Keratinocyte (primary cell): ENCODE measurements at regions not wholly inside any gene's neighbourhood (a gene's known extent, or its start where the extent isn't known, plus 50 kb on each side); places are given as distances from the start of the nearest gene placed in this dataset.

Experiments
- DNase-seq: peaks from one replicate; pipeline ENCODE4 v3.0.0-alpha.2; 2011; ENCODE audit warnings: low read depth, missing footprints, low spot score
- FAIRE-seq: peaks from 2 replicates; lab custom pipeline; 2011; peaks lifted over from hg19 to GRCh38; lab: Jason Lieb, UNC
- H2AFZ ChIP-seq: 2 replicates; pipeline ENCODE4 v1.6.0; 2012; ENCODE audit warnings: low read length, control low read depth, inconsistent platforms; ENCODE audit not compliant: control insufficient read depth
- H3K27ac ChIP-seq: 2 replicates; pipeline ENCODE4 v1.5.1; 2011; ENCODE audit warnings: low read length; ENCODE audit not compliant: control insufficient read depth, insufficient read depth
- H3K27me3 ChIP-seq: 3 replicates; pipeline ENCODE4 v1.6.0; 2011; ENCODE audit warnings: low read length; ENCODE audit not compliant: control insufficient read depth, insufficient read depth; ENCODE audit errors: extremely low read depth
- H3K36me3 ChIP-seq, 2 experiments: 2 replicates in 1 of 2; 3 replicates in 1 of 2; pipeline ENCODE4 v1.5.1; 2011; ENCODE audit warnings: low read length in 2 of 2, mild to moderate bottlenecking in 1 of 2; ENCODE audit not compliant: control insufficient read depth in 2 of 2, insufficient read depth in 2 of 2; ENCODE audit errors: extremely low read depth in 1 of 2
- H3K4me1 ChIP-seq: 3 replicates; pipeline ENCODE4 v1.5.1; 2011; ENCODE audit warnings: low read length; ENCODE audit not compliant: control insufficient read depth, insufficient read depth; ENCODE audit errors: extremely low read depth
- H3K4me2 ChIP-seq: 3 replicates; pipeline ENCODE4 v1.6.0; 2011; ENCODE audit warnings: low read depth, low read length; ENCODE audit not compliant: control insufficient read depth, insufficient read depth; ENCODE audit errors: extremely low read depth
- H3K4me3 ChIP-seq, 3 experiments: fragments of 200-600 bp in 1 of 3; sonication (generic) in 1 of 3; 2 replicates in 2 of 3; 3 replicates in 1 of 3; pipeline ENCODE4 v1.5.1; 2011 to 2016; ENCODE audit warnings: low read length in 3 of 3, mild to moderate bottlenecking in 3 of 3, control low read depth in 2 of 3, inconsistent platforms in 1 of 3, low read depth in 1 of 3, mixed read lengths in 1 of 3, mixed run types in 1 of 3, moderate library complexity in 1 of 3; ENCODE audit not compliant: control insufficient read depth in 2 of 3, insufficient read depth in 2 of 3; ENCODE audit errors: extremely low read depth in 1 of 3
- H3K79me2 ChIP-seq: 2 replicates; pipeline ENCODE4 v1.6.0; 2012; ENCODE audit warnings: low read length; ENCODE audit not compliant: control insufficient read depth, insufficient read depth
- H3K9ac ChIP-seq: 3 replicates; pipeline ENCODE4 v1.6.0; 2011; ENCODE audit warnings: low read length; ENCODE audit not compliant: control insufficient read depth, insufficient read depth; ENCODE audit errors: extremely low read depth
- H3K9me1 ChIP-seq: 3 replicates; pipeline ENCODE4 v1.6.0; 2011; ENCODE audit warnings: low read length; ENCODE audit not compliant: control insufficient read depth, insufficient read depth; ENCODE audit errors: extremely low read depth
- H3K9me3 ChIP-seq: 2 replicates; pipeline ENCODE4 v1.5.1; 2012; ENCODE audit warnings: low read depth, low read length; ENCODE audit not compliant: control insufficient read depth
- H4K20me1 ChIP-seq: 3 replicates; pipeline ENCODE4 v1.6.0; 2011; ENCODE audit warnings: low read length; ENCODE audit not compliant: control insufficient read depth, insufficient read depth; ENCODE audit errors: extremely low read depth
- EZH2 ChIP-seq: IDR thresholded peaks from one replicate; pipeline ENCODE4 v1.6.1; 2012; ENCODE audit warnings: inconsistent platforms, mild to moderate bottlenecking, low read length, moderate library complexity
- dilution Hi-C: fragments of 300-500 bp; cut with MboI; formaldehyde crosslinking; loops from one replicate; pipeline ENCODE4 v1.7.0; 2020; ENCODE audit warnings: low sequenced_read_pairs; ENCODE audit not compliant: extremely low pct_ligation_motif_present
- TF ChIP-seq, protein P1 (sequence below), 3 experiments: IDR thresholded peaks in 1 of 3; conservative IDR thresholded peaks in 1 of 3; optimal IDR thresholded peaks in 1 of 3; 2 replicates in 2 of 3; 3 replicates in 1 of 3; pipeline versions ENCODE3 to v1.5.1; 2011; ENCODE audit warnings: low read length in 3 of 3, mild to moderate bottlenecking in 3 of 3, moderate library complexity in 2 of 3, control low read depth in 1 of 3, inconsistent platforms in 1 of 3; ENCODE audit not compliant: insufficient read depth in 2 of 3; ENCODE audit errors: extremely low read depth in 1 of 3

DNA sequence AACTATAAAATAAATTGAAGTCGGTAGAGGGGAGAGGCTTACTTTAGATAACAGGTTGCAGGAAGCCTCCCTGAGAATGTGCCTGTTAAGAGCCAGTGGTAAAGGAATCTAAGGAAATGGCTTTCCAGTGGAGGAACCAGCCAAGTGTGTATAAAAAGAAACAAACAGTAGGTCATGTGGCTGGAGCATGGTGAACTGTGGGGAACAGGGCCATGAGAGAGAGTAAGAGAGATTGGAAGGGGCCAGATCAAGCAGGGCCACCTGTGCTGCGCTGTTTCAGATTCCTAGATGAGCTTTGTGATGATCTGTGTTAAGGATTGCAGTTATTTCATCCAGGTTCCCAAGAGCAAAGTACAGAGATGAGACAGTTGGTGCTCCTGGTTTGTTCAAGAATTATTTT, 152.7 kb upstream of the SGCD start:
- no peaks in the 10 kb centered on the region for H3K4me1 ChIP-seq
- no peak overlapping the region for H3K9ac ChIP-seq
- H4K20me1 ChIP-seq, result no peaks in the 10 kb centered on the region
- dilution Hi-C loops, result no loop called here
- no peaks in the 10 kb centered on the region for H3K9me3 ChIP-seq
- TF ChIP-seq, protein P1, sequence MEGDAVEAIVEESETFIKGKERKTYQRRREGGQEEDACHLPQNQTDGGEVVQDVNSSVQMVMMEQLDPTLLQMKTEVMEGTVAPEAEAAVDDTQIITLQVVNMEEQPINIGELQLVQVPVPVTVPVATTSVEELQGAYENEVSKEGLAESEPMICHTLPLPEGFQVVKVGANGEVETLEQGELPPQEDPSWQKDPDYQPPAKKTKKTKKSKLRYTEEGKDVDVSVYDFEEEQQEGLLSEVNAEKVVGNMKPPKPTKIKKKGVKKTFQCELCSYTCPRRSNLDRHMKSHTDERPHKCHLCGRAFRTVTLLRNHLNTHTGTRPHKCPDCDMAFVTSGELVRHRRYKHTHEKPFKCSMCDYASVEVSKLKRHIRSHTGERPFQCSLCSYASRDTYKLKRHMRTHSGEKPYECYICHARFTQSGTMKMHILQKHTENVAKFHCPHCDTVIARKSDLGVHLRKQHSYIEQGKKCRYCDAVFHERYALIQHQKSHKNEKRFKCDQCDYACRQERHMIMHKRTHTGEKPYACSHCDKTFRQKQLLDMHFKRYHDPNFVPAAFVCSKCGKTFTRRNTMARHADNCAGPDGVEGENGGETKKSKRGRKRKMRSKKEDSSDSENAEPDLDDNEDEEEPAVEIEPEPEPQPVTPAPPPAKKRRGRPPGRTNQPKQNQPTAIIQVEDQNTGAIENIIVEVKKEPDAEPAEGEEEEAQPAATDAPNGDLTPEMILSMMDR (optimal IDR thresholded peaks at IDR 0.05 in 1 of 3, IDR thresholded peaks at IDR 0.05 in 1 of 3, conservative IDR thresholded peaks at IDR 0.05 in 1 of 3; ENCODE audit: extremely low read depth in 1 of 3, insufficient read depth in 2 of 3, low read length in 3 of 3), result no peak
- no peak for TF ChIP-seq EZH2
- no peaks in the 10 kb centered on the region for H3K36me3 ChIP-seq
- no peak overlapping the region for H2AFZ ChIP-seq
- no peaks in the 10 kb centered on the region for H3K27me3 ChIP-seq
- H3K4me2 ChIP-seq, result no peak overlapping the region
- DNase-seq, result no peak
- H3K27ac ChIP-seq, result no peak overlapping the region
- no peaks in the 10 kb centered on the region for H3K9me1 ChIP-seq
- no peak overlapping the region for H3K4me3 ChIP-seq
- H3K79me2 ChIP-seq, result no peaks in the 10 kb centered on the region
- FAIRE-seq, result no peak

DNA sequence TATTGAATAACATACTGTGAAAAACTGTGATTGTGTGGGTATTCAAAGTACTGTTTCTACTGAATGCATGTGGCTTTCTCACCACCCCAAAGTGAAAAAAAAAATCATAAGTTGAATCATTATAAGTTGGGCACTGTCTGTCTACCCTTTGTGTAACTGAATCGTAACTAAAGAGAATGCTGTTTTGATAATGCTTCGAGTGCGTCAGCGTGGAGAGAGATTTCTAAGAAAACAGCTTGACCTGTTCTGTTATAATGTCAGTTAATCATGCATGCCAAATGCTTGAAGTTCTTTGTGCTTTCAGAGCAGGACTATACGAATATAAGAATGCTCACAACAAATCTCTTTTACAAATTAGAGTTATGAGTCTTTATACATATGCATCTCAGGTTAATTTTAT, 148.8 kb upstream of the SGCD start:
- Histone ChIP-seq H3K9me3 (no peaks in the 10 kb centered on the region), H4K20me1 (no peaks in the 10 kb centered on the region), H3K9me1 (no peaks in the 10 kb centered on the region), H2AFZ (no peak overlapping the region), H3K4me2 (no peak overlapping the region), H3K27ac (no peak overlapping the region), H3K4me1 (no peaks in the 10 kb centered on the region), H3K9ac (no peak overlapping the region), H3K4me3 (no peak overlapping the region), H3K27me3 (no peaks in the 10 kb centered on the region), H3K79me2 (no peaks in the 10 kb centered on the region), H3K36me3 (no peaks in the 10 kb centered on the region)
- no peak for FAIRE-seq
- DNase-seq, result no peak
- dilution Hi-C loops, result no loop called here
- TF ChIP-seq, protein P1 (optimal IDR thresholded peaks at IDR 0.05 in 1 of 3, IDR thresholded peaks at IDR 0.05 in 1 of 3, conservative IDR thresholded peaks at IDR 0.05 in 1 of 3; ENCODE audit: extremely low read depth in 1 of 3, insufficient read depth in 2 of 3, low read length in 3 of 3), result no peak
- TF ChIP-seq EZH2, result no peak
